RWPE2 (cell line): ENCODE measurements at regions not wholly inside any gene's neighbourhood (a gene's known extent, or its start where the extent isn't known, plus 50 kb on each side); places are given as distances from the start of the nearest gene placed in this dataset.

Source experiments
- ATAC-seq: fragments of 200-7000 bp; cut with Tn5 transposase; 3 replicates; pipeline ENCODE4 v1.9.1; 2021; ENCODE audit warnings: low read depth
- DNase-seq: peaks from one replicate; pipeline ENCODE4 v3.0.0-alpha.2; 2020; ENCODE audit warnings: low spot score
- H3K27ac ChIP-seq: fragments of 450-650 bp; 2 replicates; pipeline ENCODE4 v1.5.1; 2017; ENCODE audit warnings: mild to moderate bottlenecking; ENCODE audit not compliant: poor library complexity, severe bottlenecking
- H3K27me3 ChIP-seq: fragments of 250-450 bp; sonication (Bioruptor Pico); 2 replicates; pipeline ENCODE4 v1.5.1; 2021; ENCODE audit warnings: mild to moderate bottlenecking, moderate library complexity; ENCODE audit not compliant: insufficient read depth, poor library complexity, severe bottlenecking
- H3K36me3 ChIP-seq: fragments of 250-450 bp; sonication (Bioruptor Pico); 2 replicates; pipeline ENCODE4 v1.5.1; 2020; ENCODE audit warnings: low read depth, mild to moderate bottlenecking, moderate library complexity
- H3K4me1 ChIP-seq: fragments of 250-450 bp; sonication (Bioruptor Pico); 2 replicates; pipeline ENCODE4 v1.5.1; 2021; ENCODE audit warnings: mild to moderate bottlenecking, moderate library complexity; ENCODE audit not compliant: insufficient read depth, poor library complexity, severe bottlenecking
- H3K4me3 ChIP-seq: fragments of 250-450 bp; sonication (Bioruptor Pico); 2 replicates; pipeline ENCODE4 v1.5.1; 2021; ENCODE audit warnings: mild to moderate bottlenecking, moderate library complexity; ENCODE audit not compliant: severe bottlenecking
- H3K9me3 ChIP-seq: fragments of 250-450 bp; sonication (Bioruptor Pico); 2 replicates; pipeline ENCODE4 v1.5.1; 2021; ENCODE audit warnings: mild to moderate bottlenecking, moderate library complexity; ENCODE audit not compliant: severe bottlenecking
- TF ChIP-seq, protein P1 (sequence below): fragments of 450-650 bp; IDR thresholded peaks from one replicate; pipeline ENCODE4 v1.5.1; 2017; ENCODE audit warnings: mild to moderate bottlenecking, moderate library complexity; ENCODE audit not compliant: poor library complexity, severe bottlenecking

DNA sequence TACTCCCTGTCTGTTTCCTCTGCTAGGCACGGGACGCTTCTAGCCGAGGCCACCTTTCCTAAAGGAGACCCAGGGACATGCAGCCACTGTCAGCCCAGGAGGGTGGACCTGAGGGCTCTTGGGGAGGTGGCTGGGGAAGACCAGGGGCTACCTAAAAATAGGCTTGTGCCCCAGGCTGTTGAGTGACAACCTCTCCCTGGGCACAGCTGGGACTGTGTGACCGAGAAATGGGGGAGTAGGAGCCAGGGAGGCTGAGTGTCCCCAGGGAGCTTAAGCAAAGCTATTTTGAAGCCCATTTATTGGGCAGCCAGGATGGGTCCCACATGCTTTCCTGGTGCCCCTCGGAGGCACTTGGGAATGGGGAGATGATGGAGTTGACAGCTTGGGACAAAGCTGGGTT, 63.8 kb downstream of the CALML3 start:
- Histone ChIP-seq H3K27ac (peak overlapping the region; percentile 61), H3K4me3 (no peak overlapping the region), H3K27me3 (no peaks in the 10 kb centered on the region), H3K36me3 (no peaks in the 10 kb centered on the region), H3K4me1 (peaks cover 41% of the 10 kb centered on the region), H3K9me3 (no peaks in the 10 kb centered on the region)
- DNase-seq (no peak), ATAC-seq (no peak)
- TF ChIP-seq, protein P1, sequence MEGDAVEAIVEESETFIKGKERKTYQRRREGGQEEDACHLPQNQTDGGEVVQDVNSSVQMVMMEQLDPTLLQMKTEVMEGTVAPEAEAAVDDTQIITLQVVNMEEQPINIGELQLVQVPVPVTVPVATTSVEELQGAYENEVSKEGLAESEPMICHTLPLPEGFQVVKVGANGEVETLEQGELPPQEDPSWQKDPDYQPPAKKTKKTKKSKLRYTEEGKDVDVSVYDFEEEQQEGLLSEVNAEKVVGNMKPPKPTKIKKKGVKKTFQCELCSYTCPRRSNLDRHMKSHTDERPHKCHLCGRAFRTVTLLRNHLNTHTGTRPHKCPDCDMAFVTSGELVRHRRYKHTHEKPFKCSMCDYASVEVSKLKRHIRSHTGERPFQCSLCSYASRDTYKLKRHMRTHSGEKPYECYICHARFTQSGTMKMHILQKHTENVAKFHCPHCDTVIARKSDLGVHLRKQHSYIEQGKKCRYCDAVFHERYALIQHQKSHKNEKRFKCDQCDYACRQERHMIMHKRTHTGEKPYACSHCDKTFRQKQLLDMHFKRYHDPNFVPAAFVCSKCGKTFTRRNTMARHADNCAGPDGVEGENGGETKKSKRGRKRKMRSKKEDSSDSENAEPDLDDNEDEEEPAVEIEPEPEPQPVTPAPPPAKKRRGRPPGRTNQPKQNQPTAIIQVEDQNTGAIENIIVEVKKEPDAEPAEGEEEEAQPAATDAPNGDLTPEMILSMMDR = no peak
